ENCODE measurements at regions not wholly inside any gene's neighbourhood (a gene's known extent, or its start where the extent isn't known, plus 50 kb on each side); places are given as distances from the start of the nearest gene placed in this dataset.

DNA sequence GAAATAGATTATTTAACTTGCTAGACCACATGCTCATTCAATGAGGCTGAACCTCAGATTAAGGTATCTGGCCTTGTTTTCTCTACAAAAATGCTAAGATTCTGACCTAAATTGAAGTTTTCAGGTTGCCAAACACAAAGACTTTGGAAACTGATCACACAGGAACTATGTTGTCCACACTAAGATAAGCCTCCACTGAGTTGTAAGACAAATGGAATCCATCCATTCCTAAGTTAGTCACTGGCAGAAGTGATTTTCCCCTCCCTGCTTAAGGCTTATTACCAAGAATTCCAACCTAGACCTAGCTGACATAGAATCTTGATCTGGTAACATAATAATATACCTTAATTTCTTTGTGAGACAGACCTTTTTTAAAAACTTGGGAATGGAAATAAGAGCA is 608.1 kb downstream of the TENT5A start:
- Histone ChIP-seq H3K9ac (ENCODE audit: insufficient read depth, low read length, poor library complexity, severe bottlenecking) (no peak overlapping the region), H3K36me3 (replicated peaks in 1 of 2; ENCODE audit: control insufficient read depth in 1 of 2, insufficient read depth in 2 of 2, low read length in 2 of 2) (no peaks in the 10 kb centered on the region), H3K27me3 (ENCODE audit: control insufficient read depth in 2 of 2, insufficient read depth in 2 of 2, low read length in 2 of 2) (no peaks in the 10 kb centered on the region), H3K27ac (ENCODE audit: low read depth in 1 of 2, low read length in 2 of 2) (no peak overlapping the region), H3K9me3 (replicated peaks in 1 of 2; ENCODE audit: control insufficient read depth in 1 of 2, insufficient read depth in 1 of 2, low read length in 2 of 2) (peaks cover under 1 to 2% of the 10 kb centered on the region in 2 donors), H3K4me1 (ENCODE audit: control insufficient read depth in 1 of 2, insufficient read depth in 2 of 2, low read length in 2 of 2) (no peaks in the 10 kb centered on the region), H2AFZ (ENCODE audit: insufficient read depth, low read depth, low read length, poor library complexity, severe bottlenecking) (no peak overlapping the region), H3K79me2 (ENCODE audit: insufficient read depth, low read length) (no peaks in the 10 kb centered on the region), H4K20me1 (ENCODE audit: insufficient read depth, low read length) (no peaks in the 10 kb centered on the region), H3K4me3 (replicated peaks in 1 of 3; ENCODE audit: low read depth in 2 of 3, low read length in 3 of 3) (no peak overlapping the region), H3K4me2 (replicated peaks; ENCODE audit: extremely low read depth, low read length, poor library complexity, severe bottlenecking) (no peak overlapping the region)
- TF ChIP-seq CTCF (IDR thresholded peaks at IDR 0.05): no peak
- H3K9me3 Mint-ChIP-seq: peaks cover 0 to 9% (median 2%) of the 10 kb centered on the region in 7 donors
- no peak overlapping the region for H3K27ac Mint-ChIP-seq
- H3K27me3 Mint-ChIP-seq (ENCODE audit: low read depth in 3 of 3): peaks cover 0 to 2% (median 0%) of the 10 kb centered on the region in 3 donors
- H3K36me3 Mint-ChIP-seq: no peaks in the 10 kb centered on the region
- intact Hi-C loops (cut with micrococcal nuclease): no loop called here
- no peak for DNase-seq
- H3K4me1 Mint-ChIP-seq: no peaks in the 10 kb centered on the region
- H3K4me3 Mint-ChIP-seq: no peak overlapping the region

GRCh38 chr6:81138236-81138635 is 614.2 kb downstream of the TENT5A start:
- TF ChIP-seq CTCF (IDR thresholded peaks at IDR 0.05): no peak
- Histone ChIP-seq H3K79me2 (ENCODE audit: insufficient read depth, low read length) (no peaks in the 10 kb centered on the region), H3K4me2 (replicated peaks; ENCODE audit: extremely low read depth, low read length, poor library complexity, severe bottlenecking) (no peak overlapping the region), H4K20me1 (ENCODE audit: insufficient read depth, low read length) (no peaks in the 10 kb centered on the region), H3K9me3 (replicated peaks in 1 of 2; ENCODE audit: control insufficient read depth in 1 of 2, insufficient read depth in 1 of 2, low read length in 2 of 2) (peaks cover 11 to 13% of the 10 kb centered on the region in 2 donors), H3K4me3 (replicated peaks in 1 of 3; ENCODE audit: low read depth in 2 of 3, low read length in 3 of 3) (no peak overlapping the region), H3K4me1 (ENCODE audit: control insufficient read depth in 1 of 2, insufficient read depth in 2 of 2, low read length in 2 of 2) (no peaks in the 10 kb centered on the region), H3K36me3 (replicated peaks in 1 of 2; ENCODE audit: control insufficient read depth in 1 of 2, insufficient read depth in 2 of 2, low read length in 2 of 2) (no peaks in the 10 kb centered on the region), H2AFZ (ENCODE audit: insufficient read depth, low read depth, low read length, poor library complexity, severe bottlenecking) (no peak overlapping the region), H3K27ac (ENCODE audit: low read depth in 1 of 2, low read length in 2 of 2) (no peak overlapping the region), H3K9ac (ENCODE audit: insufficient read depth, low read length, poor library complexity, severe bottlenecking) (no peak overlapping the region), H3K27me3 (ENCODE audit: control insufficient read depth in 2 of 2, insufficient read depth in 2 of 2, low read length in 2 of 2) (no peaks in the 10 kb centered on the region)
- H3K36me3 Mint-ChIP-seq: no peaks in the 10 kb centered on the region
- intact Hi-C loops (cut with micrococcal nuclease): no loop called here
- H3K9me3 Mint-ChIP-seq: peaks cover 5 to 14% (median 8%) of the 10 kb centered on the region in 7 donors
- peaks cover 0 to 3% (median 0%) of the 10 kb centered on the region in 3 donors for H3K27me3 Mint-ChIP-seq (ENCODE audit: low read depth in 3 of 3)
- no peak for DNase-seq
- no peak overlapping the region for H3K27ac Mint-ChIP-seq
- WGBS (ENCODE audit: insufficient coverage): 89% methylated on average over 4 of the region's 5 CpGs
- H3K4me1 Mint-ChIP-seq: no peaks in the 10 kb centered on the region
- H3K4me3 Mint-ChIP-seq: no peak overlapping the region

All from CD14-positive monocyte (primary cell).